NCI-H82 (cell line): ENCODE measurements at regions not wholly inside any gene's neighbourhood (a gene's known extent, or its start where the extent isn't known, plus 50 kb on each side); places are given as distances from the start of the nearest gene placed in this dataset.
"Not testable (repeated sequence)": the region's sequence is repeated elsewhere in the genome, so short reads cannot be mapped to it uniquely, and the experiment has no call there.

Experiments
- DNase-seq: peaks from one replicate; lab custom pipeline; 2025; lab: John Stamatoyannopoulos, UW

- no peak for DNase-seq
These were observed 342.2 kb upstream of the HS6ST1 start for GRCh38 chr2:128660836-128661235.

GRCh38 chr2:128661311-128661710, 342.6 kb upstream of the HS6ST1 start:
- DNase-seq = no peak

- DNase-seq = no peak
These were observed 343.4 kb upstream of the HS6ST1 start for GRCh38 chr2:128662051-128662471.

- DNase-seq = no peak
These were observed 344.8 kb upstream of the HS6ST1 start for GRCh38 chr2:128663371-128664050.

GRCh38 chr2:128664499-128664971, 345.9 kb upstream of the HS6ST1 start:
- DNase-seq = no peak

- no peak for DNase-seq
These were observed 346.4 kb upstream of the HS6ST1 start for GRCh38 chr2:128665113-128665512.

GRCh38 chr2:128666596-128666995, 347.9 kb upstream of the HS6ST1 start:
- DNase-seq = no peak

- no peak for DNase-seq
These were observed 348.7 kb upstream of the HS6ST1 start for GRCh38 chr2:128667391-128667790.

GRCh38 chr2:128668946-128669345, 350.3 kb upstream of the HS6ST1 start:
- peak; percentile 51 for DNase-seq

GRCh38 chr2:128670066-128670465, 351.4 kb upstream of the HS6ST1 start:
- DNase-seq = no peak

GRCh38 chr2:128671981-128672757, 353.5 kb upstream of the HS6ST1 start:
- not testable (repeated sequence) for DNase-seq

GRCh38 chr2:128679680-128680079, 361.0 kb upstream of the HS6ST1 start:
- DNase-seq = not testable (repeated sequence)

- peak; percentile 2 for DNase-seq
These were observed 362.8 kb upstream of the HS6ST1 start for GRCh38 chr2:128681507-128681906.

- DNase-seq = no peak
These were observed 363.6 kb upstream of the HS6ST1 start for GRCh38 chr2:128682266-128682665.

- DNase-seq = no peak
These were observed 364.1 kb upstream of the HS6ST1 start for GRCh38 chr2:128682729-128683284.

- no peak for DNase-seq
These were observed 365.9 kb upstream of the HS6ST1 start for GRCh38 chr2:128684523-128684922.

GRCh38 chr2:128685841-128686496, 367.3 kb upstream of the HS6ST1 start:
- no peak for DNase-seq

GRCh38 chr2:128686497-128686859, 367.8 kb upstream of the HS6ST1 start:
- DNase-seq = no peak

- no peak for DNase-seq
These were observed 368.4 kb upstream of the HS6ST1 start for GRCh38 chr2:128686881-128687555.

- DNase-seq = no peak
These were observed 368.9 kb upstream of the HS6ST1 start for GRCh38 chr2:128687565-128687964.

- no peak for DNase-seq
These were observed 371.3 kb upstream of the HS6ST1 start for GRCh38 chr2:128689971-128690370.

GRCh38 chr2:128690431-128690830, 371.8 kb upstream of the HS6ST1 start:
- no peak for DNase-seq
